OCI-LY7 (cell line): ENCODE measurements at regions not wholly inside any gene's neighbourhood (a gene's known extent, or its start where the extent isn't known, plus 50 kb on each side); places are given as distances from the start of the nearest gene placed in this dataset.

Experiments
- BruUV-seq: library from RNA; stranded (reverse); fragments of 400-500 nt; replicated peaks from 2 replicates; lab custom pipeline; 2021; lab: Mats Ljungman, UMichigan
- CTCF ChIA-PET: fragments of 300-600 bp; sonication (Branson Sonifier 250); formaldehyde crosslinking; loops from one replicate; lab custom pipeline; 2022; ENCODE audit warnings: antibody characterized with exemption; ENCODE audit not compliant: unreplicated experiment; lab: Charles Lee
- POLR2A ChIA-PET: fragments of 300-600 bp; sonication (Branson Sonifier 250); formaldehyde crosslinking; loops from one replicate; lab custom pipeline; 2022; ENCODE audit warnings: antibody characterized with exemption; lab: Charles Lee
- DNase-seq: peaks from one replicate; pipeline ENCODE4 v3.0.0-alpha.2; 2015; ENCODE audit warnings: low spot score
- H2AFZ ChIP-seq: fragments of 200-600 bp; sonication (generic), shearing (Covaris generic); 2 replicates; pipeline ENCODE4 v1.6.1; 2014; ENCODE audit warnings: mild to moderate bottlenecking, antibody characterized with exemption, low read length, moderate library complexity
- H3K27ac ChIP-seq: fragments of 200-600 bp; sonication (generic); 2 replicates; pipeline ENCODE4 v1.5.1; 2014; ENCODE audit warnings: mixed run types, low read depth, mild to moderate bottlenecking, moderate library complexity, low read length, inconsistent platforms; ENCODE audit not compliant: poor library complexity, severe bottlenecking
- H3K36me3 ChIP-seq: fragments of 200-600 bp; sonication (generic); 2 replicates; pipeline ENCODE4 v1.6.1; 2014; ENCODE audit warnings: mild to moderate bottlenecking, antibody characterized with exemption, low read length, moderate library complexity, mixed read lengths; ENCODE audit not compliant: insufficient read depth
- H3K4me1 ChIP-seq: fragments of 200-600 bp; sonication (generic); 2 replicates; pipeline ENCODE4 v1.5.1; 2014; ENCODE audit warnings: mild to moderate bottlenecking, low read length; ENCODE audit not compliant: insufficient read depth, poor library complexity, severe bottlenecking
- H3K4me2 ChIP-seq: fragments of 200-600 bp; sonication (generic); 2 replicates; pipeline ENCODE4 v1.6.1; 2014; ENCODE audit warnings: mild to moderate bottlenecking, low read length
- H3K4me3 ChIP-seq: fragments of 200-600 bp; sonication (generic); 2 replicates; pipeline ENCODE4 v1.5.1; 2014; ENCODE audit warnings: mild to moderate bottlenecking, low read depth, low read length; ENCODE audit not compliant: poor library complexity, severe bottlenecking
- H3K79me2 ChIP-seq: fragments of 200-600 bp; sonication (generic); 2 replicates; pipeline ENCODE4 v1.6.1; 2016; ENCODE audit warnings: low read depth, mild to moderate bottlenecking, low read length, moderate library complexity, mixed read lengths; ENCODE audit not compliant: insufficient read depth
- H3K9me2 ChIP-seq: fragments of 200-600 bp; sonication (generic); 2 replicates; pipeline ENCODE4 v1.6.1; 2016; ENCODE audit warnings: mild to moderate bottlenecking, low read length, mixed read lengths; ENCODE audit not compliant: insufficient read depth
- H3K9me3 ChIP-seq: fragments of 200-600 bp; sonication (generic); 2 replicates; pipeline ENCODE4 v1.6.1; 2014; ENCODE audit warnings: mild to moderate bottlenecking, mixed run types, low read length, mixed read lengths
- H4K20me1 ChIP-seq: fragments of 200-600 bp; sonication (generic); 2 replicates; pipeline ENCODE4 v1.6.1; 2014; ENCODE audit warnings: mild to moderate bottlenecking, antibody characterized with exemption, low read length, moderate library complexity, mixed read lengths; ENCODE audit not compliant: insufficient read depth
- CTCF ChIP-seq: fragments of 200-600 bp; sonication (generic); conservative IDR thresholded peaks from 2 replicates; pipeline ENCODE4 v1.5.1; 2014; ENCODE audit warnings: mild to moderate bottlenecking, antibody characterized with exemption, low read length, moderate library complexity, mixed read lengths
- EZH2phosphoT487 ChIP-seq: fragments of 200-600 bp; sonication (generic); IDR thresholded peaks from 2 replicates; pipeline ENCODE4 v1.6.1; 2018; ENCODE audit warnings: low read depth, borderline replicate concordance, mild to moderate bottlenecking, mixed run types, antibody characterized with exemption, low read length, moderate library complexity, mixed read lengths
- intact Hi-C: fragments of 100-400 bp; cut with micrococcal nuclease; formaldehyde crosslinking; loops from one replicate; pipeline ENCODE4 v1.10.0; 2022; ENCODE audit not compliant: unreplicated experiment

GRCh38 chr2:6452702-6453481 lies 412.8 kb downstream of the CMPK2 start:
- TF ChIP-seq EZH2phosphoT487 (no peak), CTCF (peak; percentile 48)
- no peaks in the 10 kb centered on the region for H3K4me1 ChIP-seq
- no peaks in the 10 kb centered on the region for H3K9me2 ChIP-seq
- intact Hi-C loops, result no loop called here
- H3K4me2 ChIP-seq, result no peak overlapping the region
- H2AFZ ChIP-seq, result no peak overlapping the region
- H3K36me3 ChIP-seq, result no peaks in the 10 kb centered on the region
- H3K4me3 ChIP-seq, result no peak overlapping the region
- POLR2A ChIA-PET, result no interaction called here
- CTCF ChIA-PET, result interaction anchor here (0.6 kb wide), 2 partner anchors 10 to 95 kb away, joined by 3 to 5 read pairs; no protein-coding TSS in a partner anchor
- H3K27ac ChIP-seq, result no peak overlapping the region
- H3K79me2 ChIP-seq, result no peaks in the 10 kb centered on the region
- peak; percentile 28 for DNase-seq
- no TSS peak for BruUV-seq
- no peaks in the 10 kb centered on the region for H4K20me1 ChIP-seq
- no peaks in the 10 kb centered on the region for H3K9me3 ChIP-seq

- H3K36me3 ChIP-seq, result no peaks in the 10 kb centered on the region
- H3K4me3 ChIP-seq, result no peak overlapping the region
- 0 out of 2 replicates have a peak overlapping the region, but pooled peaks have one; percentile 37 for H2AFZ ChIP-seq
- no peaks in the 10 kb centered on the region for H3K79me2 ChIP-seq
- no TSS peak for BruUV-seq
- DNase-seq, result no peak
- ChIA-PET CTCF (no interaction called here), POLR2A (interaction anchor here (1.0 kb wide), 1 partner anchor 13 kb away, joined by 3 read pairs; no protein-coding TSS in a partner anchor)
- TF ChIP-seq EZH2phosphoT487 (no peak), CTCF (no peak)
- H3K4me2 ChIP-seq, result no peak overlapping the region
- H3K9me3 ChIP-seq, result no peaks in the 10 kb centered on the region
- no peaks in the 10 kb centered on the region for H4K20me1 ChIP-seq
- H3K27ac ChIP-seq, result no peak overlapping the region
- H3K4me1 ChIP-seq, result no peaks in the 10 kb centered on the region
- no peaks in the 10 kb centered on the region for H3K9me2 ChIP-seq
- intact Hi-C loops, result no loop called here
These were observed 411.3 kb downstream of the CMPK2 start for GRCh38 chr2:6454286-6454990.

- H3K4me3 ChIP-seq, result no peak overlapping the region
- no peaks in the 10 kb centered on the region for H4K20me1 ChIP-seq
- H3K9me3 ChIP-seq, result no peaks in the 10 kb centered on the region
- BruUV-seq, result no TSS peak
- POLR2A ChIA-PET, result no interaction called here
- H3K4me2 ChIP-seq, result no peak overlapping the region
- no peaks in the 10 kb centered on the region for H3K36me3 ChIP-seq
- H2AFZ ChIP-seq, result no peak overlapping the region
- H3K79me2 ChIP-seq, result no peaks in the 10 kb centered on the region
- no peak overlapping the region for H3K27ac ChIP-seq
- CTCF ChIA-PET, result no interaction called here
- intact Hi-C loops, result no loop called here
- no peak for DNase-seq
- H3K4me1 ChIP-seq, result no peaks in the 10 kb centered on the region
- H3K9me2 ChIP-seq, result no peaks in the 10 kb centered on the region
- no peak for TF ChIP-seq CTCF
- no peak for TF ChIP-seq EZH2phosphoT487
These were observed 406.6 kb downstream of the CMPK2 start for GRCh38 chr2:6459138-6459537.
